Esophagus squamous epithelium (tissue), 5 donors: ENCODE measurements at regions not wholly inside any gene's neighbourhood (a gene's known extent, or its start where the extent isn't known, plus 50 kb on each side); places are given as distances from the start of the nearest gene placed in this dataset.

ENCODE experiments used
- DNase-seq: peaks from one replicate; lab custom pipeline; 2025; lab: John Stamatoyannopoulos, UW
- H3K27ac ChIP-seq, 4 donors: fragments of 200-600 bp; sonication (generic); one replicate each; pipeline ENCODE4 v1.5.1; 2016 to 2019; ENCODE audit warnings: mild to moderate bottlenecking in 1 of 4
- H3K27me3 ChIP-seq, 4 donors: fragments of 200-600 bp; sonication (generic); 1 replicate in 3 of 4; 2 replicates in 1 of 4; pipeline versions ENCODE4 v1.5.1 to v1.6.0; 2017 to 2021; ENCODE audit warnings: antibody characterized with exemption in 1 of 4
- H3K36me3 ChIP-seq, 3 donors: fragments of 200-600 bp; sonication (generic); one replicate each; pipeline ENCODE4 v1.5.1; 2016 to 2019
- H3K4me1 ChIP-seq, 3 donors: fragments of 200-600 bp; sonication (generic); one replicate each; pipeline ENCODE4 v1.5.1; 2017 to 2019
- H3K4me3 ChIP-seq, 4 donors: fragments of 200-600 bp; sonication (generic); 1 replicate in 3 of 4; 2 replicates in 1 of 4; pipeline ENCODE4 v1.5.1; 2016 to 2019; ENCODE audit warnings: mild to moderate bottlenecking in 2 of 4, moderate library complexity in 1 of 4
- H3K9me3 ChIP-seq, 3 donors: fragments of 200-600 bp; sonication (generic); one replicate each; pipeline ENCODE4 v1.5.1; 2016 to 2019
- CTCF ChIP-seq, 6 experiments: fragments of 450-650 bp in 4 of 6; fragments of 200-600 bp in 2 of 6; sonication (generic) in 2 of 6; IDR thresholded peaks; one replicate each; pipeline ENCODE4 v1.5.1; 2016 to 2019; ENCODE audit warnings: antibody characterized with exemption in 6 of 6, mild to moderate bottlenecking in 4 of 6, moderate library complexity in 4 of 6
- POLR2A ChIP-seq, 4 donors: fragments of 450-650 bp; IDR thresholded peaks; one replicate each; pipeline ENCODE4 v1.6.1; 2017; ENCODE audit warnings: antibody characterized with exemption in 4 of 4, mild to moderate bottlenecking in 4 of 4, moderate library complexity in 3 of 4
- whole genome bisulfite sequencing, 2 donors: methylation state at CpG; one replicate each; pipeline ENCODE4 v1.1.5; 2018; 5-methylcytosine and 5-hydroxymethylcytosine counted together
- intact Hi-C: fragments of 100-400 bp; cut with DNase I; formaldehyde crosslinking; loops from one replicate; pipeline ENCODE4 v1.15.0; 2022
- donor health status: DM: yes; HTN: yes; CAD: no.

- no peak overlapping the region for H3K4me3 ChIP-seq
- H3K9me3 ChIP-seq = no peaks in the 10 kb centered on the region
- H3K27ac ChIP-seq = no peak overlapping the region
- no peak for TF ChIP-seq POLR2A (IDR thresholded peaks at IDR 0.05)
- TF ChIP-seq CTCF (IDR thresholded peaks at IDR 0.05) = no peak
- 58 to 67% methylated on average over 1 of the region's 1 CpG for WGBS, 2 donors
- no peaks in the 10 kb centered on the region for H3K27me3 ChIP-seq
- H3K4me1 ChIP-seq = no peaks in the 10 kb centered on the region
- no peaks in the 10 kb centered on the region for H3K36me3 ChIP-seq
- intact Hi-C loops = loop anchor here (10.0 kb wide), 1 partner anchor 582 kb away; no protein-coding TSS in a partner anchor
- DNase-seq = no peak
Observed at GRCh38 chr3:30112411-30112810, 494.0 kb upstream of the TGFBR2 start.

GRCh38 chr3:30112902-30113484 is 493.4 kb upstream of the TGFBR2 start:
- no peak for DNase-seq
- H3K4me1 ChIP-seq = no peaks in the 10 kb centered on the region
- H3K4me3 ChIP-seq = no peak overlapping the region
- H3K27me3 ChIP-seq = no peaks in the 10 kb centered on the region
- intact Hi-C loops = loop anchor here (10.0 kb wide), 1 partner anchor 582 kb away; no protein-coding TSS in a partner anchor
- 10 to 20% methylated on average over 1 of the region's 1 CpG for WGBS, 2 donors
- no peaks in the 10 kb centered on the region for H3K36me3 ChIP-seq
- H3K27ac ChIP-seq = no peak overlapping the region
- H3K9me3 ChIP-seq = no peaks in the 10 kb centered on the region
- peak in 5 of 6 experiments; percentile 34 to 73 (median 66) for TF ChIP-seq CTCF (IDR thresholded peaks at IDR 0.05)
- TF ChIP-seq POLR2A (IDR thresholded peaks at IDR 0.05) = no peak

- H3K4me3 ChIP-seq = no peak overlapping the region
- no peak for DNase-seq
- H3K36me3 ChIP-seq = no peaks in the 10 kb centered on the region
- H3K27ac ChIP-seq = no peak overlapping the region
- H3K4me1 ChIP-seq = no peaks in the 10 kb centered on the region
- no peaks in the 10 kb centered on the region for H3K9me3 ChIP-seq
- 77 to 88% methylated on average over 3 of the region's 3 CpGs for WGBS, 2 donors
- H3K27me3 ChIP-seq = no peaks in the 10 kb centered on the region
- intact Hi-C loops = loop anchor here (10.0 kb wide), 1 partner anchor 581 kb away; no protein-coding TSS in a partner anchor
- no peak for TF ChIP-seq POLR2A (IDR thresholded peaks at IDR 0.05)
- TF ChIP-seq CTCF (IDR thresholded peaks at IDR 0.05) = no peak
Observed at GRCh38 chr3:30113906-30114305, 492.5 kb upstream of the TGFBR2 start.

- intact Hi-C loops = loop anchor here (10.0 kb wide), 1 partner anchor 580 kb away; no protein-coding TSS in a partner anchor
- no peaks in the 10 kb centered on the region for H3K4me1 ChIP-seq
- 79 to 90% methylated on average over 2 of the region's 2 CpGs for WGBS, 2 donors
- no peaks in the 10 kb centered on the region for H3K27me3 ChIP-seq
- no peak for TF ChIP-seq CTCF (IDR thresholded peaks at IDR 0.05)
- no peak for TF ChIP-seq POLR2A (IDR thresholded peaks at IDR 0.05)
- no peak overlapping the region for H3K27ac ChIP-seq
- H3K9me3 ChIP-seq = no peaks in the 10 kb centered on the region
- DNase-seq = no peak
- H3K36me3 ChIP-seq = no peaks in the 10 kb centered on the region
- H3K4me3 ChIP-seq = no peak overlapping the region
Observed at GRCh38 chr3:30114918-30115317, 491.5 kb upstream of the TGFBR2 start.

- Histone ChIP-seq H3K4me3 (no peak overlapping the region), H3K9me3 (no peaks in the 10 kb centered on the region), H3K36me3 (no peaks in the 10 kb centered on the region), H3K4me1 (no peaks in the 10 kb centered on the region), H3K27me3 (no peaks in the 10 kb centered on the region), H3K27ac (no peak overlapping the region)
- 50 to 69% methylated on average over 1 of the region's 1 CpG for WGBS, 2 donors
- TF ChIP-seq POLR2A (IDR thresholded peaks at IDR 0.05) = no peak
- no peak for TF ChIP-seq CTCF (IDR thresholded peaks at IDR 0.05)
- intact Hi-C loops = no loop called here
- DNase-seq = no peak
Observed at GRCh38 chr3:30122359-30122758, 484.0 kb upstream of the TGFBR2 start.
